Heart left ventricle (tissue), 13 donors: ENCODE measurements at regions not wholly inside any gene's neighbourhood (a gene's known extent, or its start where the extent isn't known, plus 50 kb on each side); places are given as distances from the start of the nearest gene placed in this dataset.

Experiments
- POLR2A ChIP-seq, 2 donors: fragments of 450-650 bp; IDR thresholded peaks; one replicate each; pipeline ENCODE4 v1.6.1; 2017; ENCODE audit warnings: antibody characterized with exemption in 2 of 2, mild to moderate bottlenecking in 2 of 2, moderate library complexity in 2 of 2
- TF ChIP-seq, protein P1 (sequence below), 12 donors: fragments of 200-600 bp; sonication (generic) in 4 of 12; IDR thresholded peaks; one replicate each; pipeline versions ENCODE4 v1.5.0 to v1.8.0; 2018 to 2022; ENCODE audit warnings: antibody characterized with exemption in 12 of 12, mild to moderate bottlenecking in 5 of 12
- donor health status: ischemic (EF 13 %, LVEDD 7.1; RV severe dilation, severe dysfunction).
- donor health status: DM: no; HTN: yes; CAD: no.
- donor health status: DM: no; HTN: no; CAD: no.
- donor health status: ischemic (EF 25% LVEDD 6.9; RV normal size, moderate dysfunction).
- donor health status: ischemic (EF 25% LVEDD 5.7; RV mildly dilated, moderate dysfunction).
- donor health status: ischemic (EF 35%, LVEDD 5.7; RV mildly dilated, moderate dysfunction).
- donor health status: nonischemic (EF 11% LVEDD 7.7; RV severe dilation, severe dysfunction).
- donor health status: DM: yes; HTN: yes; CAD: no.
- donor health status: PGD.
- donor health status: ischemic (EF 29% LVEDD 5.4; RV normal size, mild dysfunction).
- donor health status: nonischemic (EF 23%, LVEDD 6.1; RV moderate dilation, normal function).

DNA sequence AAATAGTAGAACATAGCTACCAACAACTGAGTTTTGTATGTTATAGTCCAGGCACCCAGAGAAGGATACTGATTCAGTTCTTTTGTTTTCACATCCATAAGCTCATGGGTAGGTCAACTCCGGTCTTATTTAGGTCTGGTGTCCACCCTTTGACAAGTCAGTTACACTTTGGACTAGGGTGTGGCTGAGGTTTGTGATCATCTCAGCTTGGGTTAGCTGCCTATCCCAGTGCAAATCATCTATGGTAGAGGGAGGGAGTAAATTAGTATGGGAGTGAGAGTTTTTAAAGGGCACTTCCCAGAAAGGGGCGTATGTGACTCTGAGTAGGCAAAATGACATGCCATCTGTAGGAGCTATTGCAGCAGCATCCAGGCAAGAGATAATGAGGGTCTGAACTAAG, 66.1 kb downstream of the TANC2 start:
- TF ChIP-seq, protein P1, sequence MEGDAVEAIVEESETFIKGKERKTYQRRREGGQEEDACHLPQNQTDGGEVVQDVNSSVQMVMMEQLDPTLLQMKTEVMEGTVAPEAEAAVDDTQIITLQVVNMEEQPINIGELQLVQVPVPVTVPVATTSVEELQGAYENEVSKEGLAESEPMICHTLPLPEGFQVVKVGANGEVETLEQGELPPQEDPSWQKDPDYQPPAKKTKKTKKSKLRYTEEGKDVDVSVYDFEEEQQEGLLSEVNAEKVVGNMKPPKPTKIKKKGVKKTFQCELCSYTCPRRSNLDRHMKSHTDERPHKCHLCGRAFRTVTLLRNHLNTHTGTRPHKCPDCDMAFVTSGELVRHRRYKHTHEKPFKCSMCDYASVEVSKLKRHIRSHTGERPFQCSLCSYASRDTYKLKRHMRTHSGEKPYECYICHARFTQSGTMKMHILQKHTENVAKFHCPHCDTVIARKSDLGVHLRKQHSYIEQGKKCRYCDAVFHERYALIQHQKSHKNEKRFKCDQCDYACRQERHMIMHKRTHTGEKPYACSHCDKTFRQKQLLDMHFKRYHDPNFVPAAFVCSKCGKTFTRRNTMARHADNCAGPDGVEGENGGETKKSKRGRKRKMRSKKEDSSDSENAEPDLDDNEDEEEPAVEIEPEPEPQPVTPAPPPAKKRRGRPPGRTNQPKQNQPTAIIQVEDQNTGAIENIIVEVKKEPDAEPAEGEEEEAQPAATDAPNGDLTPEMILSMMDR (IDR thresholded peaks at IDR 0.05): no peak
- TF ChIP-seq POLR2A (IDR thresholded peaks at IDR 0.05): no peak
